Right forelimb (tissue), 1 donor: ENCODE measurements at regions not wholly inside any gene's neighbourhood (a gene's known extent, or its start where the extent isn't known, plus 50 kb on each side); places are given as distances from the start of the nearest gene placed in this dataset.

Experiments
- DNase-seq: peaks from one replicate; pipeline ENCODE4 v3.0.0-alpha.2; 2018

DNA sequence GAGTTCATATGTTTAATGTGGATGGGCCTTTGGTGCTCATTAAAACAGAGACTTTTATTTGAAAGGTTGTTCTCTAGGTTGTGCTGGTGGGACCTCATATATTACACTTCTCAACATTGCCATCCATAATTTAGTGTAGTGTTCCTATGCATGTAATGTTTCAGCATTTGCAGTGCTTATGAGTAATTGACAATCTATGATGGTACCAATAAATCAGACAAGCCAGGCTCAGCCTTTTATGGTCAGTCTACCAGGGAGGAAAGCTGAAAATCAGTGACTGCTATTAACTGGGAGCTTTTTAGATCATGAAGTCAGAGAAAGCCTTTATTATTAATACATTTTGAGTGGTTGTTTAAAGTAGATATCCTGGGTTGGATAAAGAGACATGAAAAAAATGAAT, 120.1 kb upstream of the SLC28A3 start:
- no peak for DNase-seq

- no peak for DNase-seq
Measured at GRCh38 chr9:84463272-84463671, 122.7 kb upstream of the SLC28A3 start.

DNA sequence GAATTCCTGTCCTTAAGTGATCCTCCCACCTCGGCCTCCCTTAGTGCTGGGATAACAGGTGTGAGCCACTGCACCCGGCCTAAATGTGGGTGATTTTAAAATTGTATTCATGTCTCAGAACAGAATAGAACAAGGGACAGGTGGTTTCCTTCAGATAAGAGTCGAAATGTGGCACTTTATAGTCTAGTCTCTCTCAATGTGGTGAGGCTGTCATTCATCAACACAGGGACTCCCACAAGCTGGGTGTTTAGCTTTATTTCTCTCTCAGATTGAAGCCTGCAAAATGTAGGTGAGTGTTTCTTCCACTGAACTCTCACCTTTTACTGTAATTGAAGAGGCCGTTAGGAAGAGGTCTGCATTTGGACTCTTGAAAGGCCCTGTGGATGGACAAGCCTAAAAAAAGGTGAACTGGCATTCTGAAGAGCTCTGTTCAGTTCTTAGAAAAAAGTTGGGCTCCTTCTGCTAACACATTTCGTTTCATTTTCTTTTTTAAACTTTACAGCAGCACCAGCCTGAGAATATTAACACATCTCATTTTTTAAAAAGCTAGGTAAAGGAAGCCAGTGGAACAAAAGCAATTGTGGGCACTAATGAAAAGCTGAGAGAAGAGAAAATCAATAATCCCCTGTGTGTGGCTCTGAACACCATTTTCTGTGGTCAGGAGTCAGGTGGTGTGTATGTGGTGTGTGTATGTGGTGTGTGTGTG, 126.2 kb upstream of the SLC28A3 start:
- no peak for DNase-seq

- no peak for DNase-seq
Measured at GRCh38 chr9:84471816-84472215, 131.3 kb upstream of the SLC28A3 start.

DNA sequence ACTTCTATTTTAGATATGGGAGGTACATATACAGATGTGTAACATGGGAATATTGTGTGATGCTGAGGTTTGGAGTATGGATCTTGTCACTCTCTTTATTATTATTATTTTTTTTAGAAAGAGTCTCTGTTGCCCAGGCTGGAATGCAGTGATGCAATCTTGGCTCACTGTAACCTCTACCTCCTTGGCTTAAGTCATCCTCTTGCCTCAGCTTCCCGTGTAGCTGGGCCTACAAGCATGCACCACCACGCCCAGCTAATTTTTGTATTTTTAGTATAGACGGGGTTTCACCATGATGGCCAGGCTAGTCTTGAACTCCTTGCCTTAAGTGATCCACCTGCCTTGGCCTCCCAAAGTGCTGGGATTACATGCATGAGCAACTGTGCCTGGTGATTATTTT, 138.4 kb upstream of the SLC28A3 start:
- no peak for DNase-seq

- DNase-seq, result no peak
Measured at GRCh38 chr9:84480071-84480470, 139.5 kb upstream of the SLC28A3 start.

DNA sequence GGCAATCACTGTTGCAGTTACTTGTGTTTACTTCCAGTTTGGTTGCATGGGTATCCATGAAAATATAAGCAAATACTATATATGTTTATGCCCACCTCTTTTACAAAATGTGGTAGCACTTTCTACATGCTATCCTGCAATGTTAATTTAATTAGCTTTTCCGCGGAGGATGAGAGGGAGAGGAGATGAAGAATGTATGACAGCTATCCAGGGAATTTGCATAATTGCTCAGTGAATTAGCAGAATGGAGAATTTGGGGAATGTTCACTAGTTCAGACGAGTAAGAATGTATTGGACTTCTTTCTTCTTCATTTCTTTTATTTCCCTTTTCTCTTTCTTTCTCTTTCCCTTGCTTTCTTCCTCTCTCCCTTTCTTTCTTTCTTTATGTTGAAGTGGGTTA, 140.7 kb upstream of the SLC28A3 start:
- no peak for DNase-seq

- no peak for DNase-seq
Measured at GRCh38 chr9:84481636-84482218, 141.2 kb upstream of the SLC28A3 start.

GRCh38 chr9:84482607-84483006, 142.0 kb upstream of the SLC28A3 start:
- DNase-seq, result no peak

GRCh38 chr9:84484172-84484571, 143.6 kb upstream of the SLC28A3 start:
- DNase-seq, result no peak

DNA sequence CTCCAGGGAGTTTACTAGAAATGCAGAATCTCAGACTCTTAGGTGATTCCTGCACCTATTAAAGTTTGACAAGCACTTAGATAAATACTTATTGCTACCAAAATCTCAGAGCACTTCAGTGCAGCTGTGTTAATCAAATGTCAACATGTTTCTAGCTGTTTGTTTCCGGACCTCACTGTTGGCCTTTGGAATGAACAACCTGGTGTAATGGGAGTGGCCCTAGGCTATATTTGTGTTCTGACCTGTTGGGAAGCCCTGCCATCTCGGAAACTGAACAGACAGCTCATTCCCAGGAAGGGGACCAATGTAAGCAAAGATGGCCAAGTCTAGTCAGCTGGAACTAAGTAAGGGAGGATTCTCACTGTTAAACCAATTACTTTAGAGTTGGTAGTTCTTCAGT, 145.0 kb upstream of the SLC28A3 start:
- DNase-seq, result no peak

- no peak for DNase-seq
Measured at GRCh38 chr9:84486663-84487062, 146.1 kb upstream of the SLC28A3 start.

- DNase-seq, result no peak
Measured at GRCh38 chr9:84490206-84490841, 149.8 kb upstream of the SLC28A3 start.

GRCh38 chr9:84490842-84491325, 150.3 kb upstream of the SLC28A3 start:
- no peak for DNase-seq

GRCh38 chr9:84492366-84493159, 152.0 kb upstream of the SLC28A3 start:
- peak; percentile 58 for DNase-seq

DNA sequence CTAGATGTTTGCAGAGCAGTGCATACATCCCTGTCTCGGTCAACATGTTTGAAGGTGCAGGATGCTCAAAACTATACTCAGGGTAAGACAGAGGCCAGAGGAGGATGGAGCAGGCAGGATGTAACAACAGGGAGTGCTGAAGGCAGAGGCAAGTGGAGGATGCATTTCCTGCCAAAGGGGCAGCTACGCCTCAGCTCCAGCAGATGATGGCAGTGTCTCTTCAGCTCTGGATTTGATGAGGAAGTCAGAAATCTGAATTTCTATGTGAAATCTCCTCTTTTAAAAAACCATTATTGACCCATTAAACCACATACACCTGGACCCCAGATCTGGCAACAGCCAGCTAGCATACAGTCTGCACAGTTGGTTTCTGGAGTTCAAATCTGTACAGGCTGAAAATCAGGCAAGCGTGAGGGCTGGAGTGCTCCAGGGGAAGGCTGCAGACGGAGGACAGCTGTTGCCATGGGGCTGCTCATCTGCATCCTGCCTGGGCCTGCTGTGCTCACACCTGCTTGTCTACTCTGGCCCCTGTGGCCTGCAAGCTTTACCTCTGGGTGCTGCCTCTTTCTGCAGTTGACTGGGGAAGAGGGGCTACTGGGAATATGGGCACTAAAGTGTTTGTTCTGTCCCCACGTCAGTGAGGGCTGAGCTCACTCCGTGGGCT, 152.9 kb upstream of the SLC28A3 start:
- no peak for DNase-seq

DNA sequence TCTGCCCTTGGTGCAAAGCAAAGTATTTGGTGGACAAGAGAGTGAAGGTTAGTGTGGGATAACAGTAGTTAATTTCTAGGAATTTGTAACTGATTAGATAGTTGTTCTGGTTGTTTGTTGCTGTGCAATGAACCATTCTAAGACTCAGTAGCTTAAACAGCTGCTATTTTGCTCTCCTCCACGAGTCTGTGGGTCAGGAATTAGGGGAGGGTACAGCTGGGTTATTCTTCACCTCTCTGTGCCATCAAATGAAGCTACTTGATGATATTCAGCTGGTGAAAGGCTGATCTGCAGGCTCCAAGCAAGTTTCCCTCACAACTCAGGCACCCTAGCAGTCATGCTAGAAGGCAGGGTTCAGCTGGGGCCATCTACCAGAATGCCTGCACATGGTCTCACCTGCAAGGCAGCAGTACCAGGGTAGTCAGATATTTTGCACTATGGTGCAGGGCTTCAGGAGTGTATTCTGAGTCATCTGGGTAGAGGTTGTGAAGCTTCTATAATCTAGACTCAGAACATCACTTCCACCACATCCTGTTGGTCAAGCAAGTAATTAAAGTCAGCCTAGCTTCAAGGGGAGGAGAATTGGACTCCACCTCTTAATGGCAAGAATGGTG, 159.5 kb upstream of the SLC28A3 start:
- DNase-seq, result no peak

GRCh38 chr9:84500826-84501225, 160.3 kb upstream of the SLC28A3 start:
- DNase-seq, result no peak

- no peak for DNase-seq
Measured at GRCh38 chr9:84501587-84501986, 161.0 kb upstream of the SLC28A3 start.

GRCh38 chr9:84502066-84502465, 161.5 kb upstream of the SLC28A3 start:
- DNase-seq, result no peak

GRCh38 chr9:84504360-84504759, 163.8 kb upstream of the SLC28A3 start:
- no peak for DNase-seq

GRCh38 chr9:84511651-84512050, 157.9 kb upstream of the NTRK2 start:
- no peak for DNase-seq
